Parathyroid adenoma (tissue), 2 donors: ENCODE measurements at regions not wholly inside any gene's neighbourhood (a gene's known extent, or its start where the extent isn't known, plus 50 kb on each side); places are given as distances from the start of the nearest gene placed in this dataset.

Source experiments
- H2AFZ ChIP-seq: fragments of 300-600 bp; sonication (generic); one replicate; pipeline ENCODE4 v1.7.0; 2017; ENCODE audit warnings: antibody characterized with exemption, mild to moderate bottlenecking
- H3K27ac ChIP-seq: fragments of 300-600 bp; sonication (generic); one replicate; pipeline ENCODE4 v1.7.0; 2017
- H3K27me3 ChIP-seq: fragments of 300-600 bp; sonication (generic); one replicate; pipeline ENCODE4 v1.7.0; 2017; ENCODE audit warnings: low read length; ENCODE audit not compliant: control insufficient read depth, insufficient read depth
- H3K36me3 ChIP-seq: fragments of 300-600 bp; sonication (generic); one replicate; pipeline ENCODE4 v1.7.0; 2017; ENCODE audit warnings: low read length; ENCODE audit not compliant: control insufficient read depth, insufficient read depth
- H3K4me1 ChIP-seq: fragments of 300-600 bp; sonication (generic); one replicate; pipeline ENCODE4 v1.7.0; 2017; ENCODE audit warnings: control low read depth
- H3K4me2 ChIP-seq: fragments of 300-600 bp; sonication (generic); one replicate; pipeline ENCODE4 v1.7.0; 2017; ENCODE audit warnings: low read length
- H3K4me3 ChIP-seq: fragments of 300-600 bp; sonication (generic); one replicate; pipeline ENCODE4 v1.7.0; 2017; ENCODE audit warnings: low read depth, low read length
- H3K79me2 ChIP-seq: fragments of 300-600 bp; sonication (generic); one replicate; pipeline ENCODE4 v1.7.0; 2017; ENCODE audit warnings: control low read depth
- H3K9ac ChIP-seq: fragments of 300-600 bp; sonication (generic); one replicate; pipeline ENCODE4 v1.7.0; 2017; ENCODE audit warnings: mild to moderate bottlenecking
- H3K9me3 ChIP-seq: fragments of 300-600 bp; sonication (generic); one replicate; pipeline ENCODE4 v1.7.0; 2017; ENCODE audit warnings: low read length; ENCODE audit not compliant: control insufficient read depth
- TF ChIP-seq, protein P1 (sequence below): fragments of 300-600 bp; sonication (generic); IDR thresholded peaks from one replicate; pipeline ENCODE4 v1.7.0; 2017; ENCODE audit warnings: antibody characterized with exemption, mild to moderate bottlenecking
- donor health status: primary hyperparathyroidism.

GRCh38 chr2:120563616-120564015, 172.1 kb upstream of the GLI2 start:
- H3K9ac ChIP-seq, result no peak overlapping the region
- H3K79me2 ChIP-seq, result no peaks in the 10 kb centered on the region
- no peak overlapping the region for H3K4me3 ChIP-seq
- no peak overlapping the region for H3K27ac ChIP-seq
- no peaks in the 10 kb centered on the region for H3K27me3 ChIP-seq
- H3K4me1 ChIP-seq, result no peaks in the 10 kb centered on the region
- no peaks in the 10 kb centered on the region for H3K36me3 ChIP-seq
- no peak overlapping the region for H3K4me2 ChIP-seq
- no peak overlapping the region for H2AFZ ChIP-seq
- no peaks in the 10 kb centered on the region for H3K9me3 ChIP-seq
- TF ChIP-seq, protein P1, sequence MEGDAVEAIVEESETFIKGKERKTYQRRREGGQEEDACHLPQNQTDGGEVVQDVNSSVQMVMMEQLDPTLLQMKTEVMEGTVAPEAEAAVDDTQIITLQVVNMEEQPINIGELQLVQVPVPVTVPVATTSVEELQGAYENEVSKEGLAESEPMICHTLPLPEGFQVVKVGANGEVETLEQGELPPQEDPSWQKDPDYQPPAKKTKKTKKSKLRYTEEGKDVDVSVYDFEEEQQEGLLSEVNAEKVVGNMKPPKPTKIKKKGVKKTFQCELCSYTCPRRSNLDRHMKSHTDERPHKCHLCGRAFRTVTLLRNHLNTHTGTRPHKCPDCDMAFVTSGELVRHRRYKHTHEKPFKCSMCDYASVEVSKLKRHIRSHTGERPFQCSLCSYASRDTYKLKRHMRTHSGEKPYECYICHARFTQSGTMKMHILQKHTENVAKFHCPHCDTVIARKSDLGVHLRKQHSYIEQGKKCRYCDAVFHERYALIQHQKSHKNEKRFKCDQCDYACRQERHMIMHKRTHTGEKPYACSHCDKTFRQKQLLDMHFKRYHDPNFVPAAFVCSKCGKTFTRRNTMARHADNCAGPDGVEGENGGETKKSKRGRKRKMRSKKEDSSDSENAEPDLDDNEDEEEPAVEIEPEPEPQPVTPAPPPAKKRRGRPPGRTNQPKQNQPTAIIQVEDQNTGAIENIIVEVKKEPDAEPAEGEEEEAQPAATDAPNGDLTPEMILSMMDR, result no peak

- H3K36me3 ChIP-seq, result no peaks in the 10 kb centered on the region
- H3K4me2 ChIP-seq, result no peak overlapping the region
- H3K9ac ChIP-seq, result no peak overlapping the region
- TF ChIP-seq, protein P1, result no peak
- no peak overlapping the region for H3K27ac ChIP-seq
- no peaks in the 10 kb centered on the region for H3K79me2 ChIP-seq
- no peaks in the 10 kb centered on the region for H3K27me3 ChIP-seq
- no peak overlapping the region for H3K4me3 ChIP-seq
- H2AFZ ChIP-seq, result no peak overlapping the region
- no peaks in the 10 kb centered on the region for H3K9me3 ChIP-seq
- no peaks in the 10 kb centered on the region for H3K4me1 ChIP-seq
Observed at GRCh38 chr2:120564213-120565094, 171.2 kb upstream of the GLI2 start.

DNA sequence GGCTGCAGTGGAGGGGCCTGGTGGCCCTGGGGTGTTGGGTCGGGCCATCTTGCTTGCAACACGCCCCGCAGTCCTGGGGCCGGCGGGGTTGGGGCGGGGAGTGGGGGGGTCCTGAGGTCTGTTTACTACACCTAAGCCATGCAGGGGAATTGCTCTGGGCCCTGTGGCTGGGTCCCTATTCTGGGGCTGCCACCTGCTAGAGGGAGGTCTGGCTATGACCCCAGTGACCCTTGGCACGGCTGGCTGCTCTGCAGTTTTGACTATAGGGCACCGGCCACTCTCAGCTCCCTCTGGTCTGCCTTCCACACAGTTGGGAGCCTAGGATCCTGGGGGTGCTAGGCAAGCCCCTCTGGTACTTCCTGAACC, 170.6 kb upstream of the GLI2 start:
- TF ChIP-seq, protein P1, result no peak
- no peak overlapping the region for H2AFZ ChIP-seq
- H3K4me1 ChIP-seq, result no peaks in the 10 kb centered on the region
- no peaks in the 10 kb centered on the region for H3K27me3 ChIP-seq
- H3K9me3 ChIP-seq, result no peaks in the 10 kb centered on the region
- H3K27ac ChIP-seq, result no peak overlapping the region
- H3K36me3 ChIP-seq, result no peaks in the 10 kb centered on the region
- no peak overlapping the region for H3K4me2 ChIP-seq
- H3K4me3 ChIP-seq, result no peak overlapping the region
- H3K9ac ChIP-seq, result no peak overlapping the region
- H3K79me2 ChIP-seq, result no peaks in the 10 kb centered on the region

GRCh38 chr2:120565929-120566328, 169.7 kb upstream of the GLI2 start:
- Histone ChIP-seq H3K27ac (no peak overlapping the region), H3K79me2 (no peaks in the 10 kb centered on the region), H3K36me3 (no peaks in the 10 kb centered on the region), H3K4me1 (no peaks in the 10 kb centered on the region), H3K27me3 (no peaks in the 10 kb centered on the region), H3K4me2 (no peak overlapping the region), H3K9me3 (no peaks in the 10 kb centered on the region), H2AFZ (no peak overlapping the region), H3K4me3 (no peak overlapping the region), H3K9ac (no peak overlapping the region)
- TF ChIP-seq, protein P1, result no peak
